ENCODE measurements at regions not wholly inside any gene's neighbourhood (a gene's known extent, or its start where the extent isn't known, plus 50 kb on each side); places are given as distances from the start of the nearest gene placed in this dataset.
A peak's percentile ranks its signal among the peaks of the same experiment; 100 is the strongest.

DNA sequence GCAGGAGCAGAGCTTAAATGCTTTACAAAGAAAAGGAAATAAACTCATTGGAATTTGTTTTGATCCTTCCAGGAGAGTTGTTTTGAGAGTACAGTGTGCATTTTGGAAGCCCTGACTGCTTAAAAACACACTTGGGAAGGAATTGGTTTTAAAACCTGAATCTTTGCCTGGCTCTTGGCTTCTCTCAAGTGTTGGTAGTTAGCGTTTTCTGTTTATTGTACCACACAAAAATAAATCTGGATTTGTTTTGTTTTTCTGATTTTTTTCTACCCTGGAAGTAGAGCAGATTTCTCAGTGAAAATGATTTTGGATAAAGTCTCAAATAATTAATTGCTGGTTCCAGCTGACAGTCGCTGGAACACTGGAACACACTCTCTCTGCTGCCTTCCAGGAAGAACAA is 90.6 kb downstream of the CHST2 start:
- Histone ChIP-seq H3K27ac (ENCODE audit: low read length) (no peak overlapping the region), H3K9me2 (replicated peaks; ENCODE audit: low read length) (no peaks in the 10 kb centered on the region), H3K4me3 (ENCODE audit: low read length) (no peak overlapping the region), H2AFZ (ENCODE audit: low read length) (peak overlapping the region; percentile 34; the same call in 1 of the 2 replicates), H3K4me1 (ENCODE audit: insufficient read depth, low read length) (0 out of 2 replicates have a peak, but pooled peaks cover 7% of the 10 kb centered on the region), H3K27me3 (ENCODE audit: low read length) (no peaks in the 10 kb centered on the region), H3K79me2 (ENCODE audit: low read length) (no peaks in the 10 kb centered on the region), H3K9me3 (ENCODE audit: low read length) (no peaks in the 10 kb centered on the region), H3K4me2 (ENCODE audit: low read length) (no peak overlapping the region), H3K9ac (ENCODE audit: low read length) (no peak overlapping the region), H4K20me1 (ENCODE audit: low read length) (no peaks in the 10 kb centered on the region), H3K36me3 (ENCODE audit: low read depth, low read length) (no peaks in the 10 kb centered on the region), H3F3A (ENCODE audit: low read length, unreplicated experiment) (no peaks in the 10 kb centered on the region)
- POLR2A ChIA-PET (ENCODE audit: unreplicated experiment): no interaction called here
- intact Hi-C loops (cut with micrococcal nuclease): no loop called here
- DNase-seq: no peak
- no TSS peak for BruUV-seq (replicated peaks)
- no peak for ATAC-seq
- TF ChIP-seq EZH2 (IDR thresholded peaks at IDR 0.05; ENCODE audit: low read length, unreplicated experiment) (no peak), EZH2phosphoT487 (IDR thresholded peaks at IDR 0.05; ENCODE audit: borderline replicate concordance, low read length) (no peak)
- TF ChIP-seq, protein P1, sequence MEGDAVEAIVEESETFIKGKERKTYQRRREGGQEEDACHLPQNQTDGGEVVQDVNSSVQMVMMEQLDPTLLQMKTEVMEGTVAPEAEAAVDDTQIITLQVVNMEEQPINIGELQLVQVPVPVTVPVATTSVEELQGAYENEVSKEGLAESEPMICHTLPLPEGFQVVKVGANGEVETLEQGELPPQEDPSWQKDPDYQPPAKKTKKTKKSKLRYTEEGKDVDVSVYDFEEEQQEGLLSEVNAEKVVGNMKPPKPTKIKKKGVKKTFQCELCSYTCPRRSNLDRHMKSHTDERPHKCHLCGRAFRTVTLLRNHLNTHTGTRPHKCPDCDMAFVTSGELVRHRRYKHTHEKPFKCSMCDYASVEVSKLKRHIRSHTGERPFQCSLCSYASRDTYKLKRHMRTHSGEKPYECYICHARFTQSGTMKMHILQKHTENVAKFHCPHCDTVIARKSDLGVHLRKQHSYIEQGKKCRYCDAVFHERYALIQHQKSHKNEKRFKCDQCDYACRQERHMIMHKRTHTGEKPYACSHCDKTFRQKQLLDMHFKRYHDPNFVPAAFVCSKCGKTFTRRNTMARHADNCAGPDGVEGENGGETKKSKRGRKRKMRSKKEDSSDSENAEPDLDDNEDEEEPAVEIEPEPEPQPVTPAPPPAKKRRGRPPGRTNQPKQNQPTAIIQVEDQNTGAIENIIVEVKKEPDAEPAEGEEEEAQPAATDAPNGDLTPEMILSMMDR (conservative IDR thresholded peaks at IDR 0.05; ENCODE audit: low read depth, low read length): no peak
- CTCF ChIA-PET: interaction anchor here (0.5 kb wide), 1 partner anchor 50 kb away, joined by 9 read pairs; no protein-coding TSS in a partner anchor

DNA sequence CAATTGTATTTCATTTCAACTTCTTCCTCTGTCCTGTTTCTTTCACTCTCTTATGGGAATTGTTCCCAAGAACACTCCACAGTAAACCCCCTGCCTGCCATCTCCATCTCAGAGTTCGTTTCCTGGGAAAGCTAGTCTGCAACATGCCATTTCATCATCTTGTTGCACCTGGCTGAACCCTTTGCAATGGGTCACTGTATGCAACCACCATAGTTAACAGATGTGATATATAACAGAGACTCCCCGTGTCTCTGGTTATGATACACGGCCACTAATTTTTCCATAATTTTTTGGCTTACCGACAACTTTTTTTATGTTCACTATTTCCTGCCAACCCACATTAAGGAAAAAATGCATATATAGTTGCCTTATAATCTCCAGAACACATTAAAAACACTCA is 95.5 kb downstream of the CHST2 start:
- Histone ChIP-seq H3K4me1 (ENCODE audit: insufficient read depth, low read length) (no peaks in the 10 kb centered on the region), H3K4me2 (ENCODE audit: low read length) (no peak overlapping the region), H3K27me3 (ENCODE audit: low read length) (no peaks in the 10 kb centered on the region), H3K9ac (ENCODE audit: low read length) (no peak overlapping the region), H3K4me3 (ENCODE audit: low read length) (no peak overlapping the region), H4K20me1 (ENCODE audit: low read length) (no peaks in the 10 kb centered on the region), H3K27ac (ENCODE audit: low read length) (no peak overlapping the region), H3K79me2 (ENCODE audit: low read length) (no peaks in the 10 kb centered on the region), H3K9me3 (ENCODE audit: low read length) (no peaks in the 10 kb centered on the region), H2AFZ (ENCODE audit: low read length) (no peak overlapping the region), H3F3A (ENCODE audit: low read length, unreplicated experiment) (no peaks in the 10 kb centered on the region), H3K9me2 (replicated peaks; ENCODE audit: low read length) (no peaks in the 10 kb centered on the region), H3K36me3 (ENCODE audit: low read depth, low read length) (no peaks in the 10 kb centered on the region)
- no TSS peak for BruUV-seq (replicated peaks)
- no peak for DNase-seq
- no peak for ATAC-seq
- intact Hi-C loops (cut with micrococcal nuclease): no loop called here
- TF ChIP-seq, protein P1 (conservative IDR thresholded peaks at IDR 0.05; ENCODE audit: low read depth, low read length): no peak
- TF ChIP-seq EZH2 (IDR thresholded peaks at IDR 0.05; ENCODE audit: low read length, unreplicated experiment) (no peak), EZH2phosphoT487 (IDR thresholded peaks at IDR 0.05; ENCODE audit: borderline replicate concordance, low read length) (no peak)
- ChIA-PET CTCF (no interaction called here), POLR2A (ENCODE audit: unreplicated experiment) (no interaction called here)

Data from PC-3 (cell line).